ENCODE measurements at regions not wholly inside any gene's neighbourhood (a gene's known extent, or its start where the extent isn't known, plus 50 kb on each side); places are given as distances from the start of the nearest gene placed in this dataset.

DNA sequence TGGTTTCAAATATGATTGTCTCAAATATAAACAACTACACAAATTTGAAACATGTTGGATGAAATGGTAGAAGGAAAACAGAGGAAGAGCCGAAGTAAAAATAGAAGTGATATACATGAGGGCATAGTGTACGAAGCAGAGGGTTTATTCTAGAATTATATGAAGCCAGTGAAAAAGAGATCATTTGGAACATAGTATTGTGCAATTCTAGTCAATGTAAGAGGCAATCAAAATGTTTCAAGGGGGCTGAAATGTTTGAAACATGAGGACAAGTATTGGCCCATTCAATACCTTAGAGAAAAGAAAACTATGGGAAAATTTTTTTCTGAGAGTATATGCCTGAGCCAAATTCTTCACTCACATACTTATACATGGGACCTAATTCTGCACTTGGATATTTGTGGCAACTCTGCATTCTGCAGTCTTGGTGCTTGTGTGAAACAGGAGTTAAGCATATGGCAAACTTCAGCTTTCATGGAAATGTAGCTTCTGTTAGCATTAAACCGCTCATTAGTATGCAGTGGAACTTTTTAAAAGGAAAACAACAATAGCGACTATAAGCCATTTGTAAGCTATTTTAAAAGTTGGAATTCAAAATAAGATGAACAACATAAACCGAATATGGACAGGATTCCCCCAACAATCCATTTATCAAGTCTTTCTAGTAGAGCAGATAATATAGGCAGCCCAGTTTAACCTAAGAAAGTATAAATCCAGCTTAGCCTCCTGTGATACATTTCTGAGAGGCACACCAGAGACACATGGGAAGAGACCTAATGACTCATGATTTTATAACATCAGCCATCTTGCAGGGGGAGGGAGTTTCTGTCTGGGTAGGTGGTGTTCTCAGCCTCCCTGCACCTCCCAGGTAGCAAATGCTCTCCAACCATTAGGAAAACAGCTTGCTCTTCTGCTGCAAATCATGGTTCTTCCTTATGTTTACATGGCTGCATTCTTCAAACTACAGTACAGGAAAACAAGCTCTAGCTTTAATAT lies 197.8 kb downstream of the PAX3 start:
- no peak for TF ChIP-seq CTCF (IDR thresholded peaks at IDR 0.05; ENCODE audit: insufficient read depth, low read length)
- DNase-seq (ENCODE audit: low read depth): no peak
- H3K4me3 ChIP-seq (ENCODE audit: low read depth, low read length): no peak overlapping the region

- no peak overlapping the region for H3K4me3 ChIP-seq (ENCODE audit: low read depth, low read length)
- no peak for TF ChIP-seq CTCF (IDR thresholded peaks at IDR 0.05; ENCODE audit: insufficient read depth, low read length)
- DNase-seq (ENCODE audit: low read depth): no peak
Measured at GRCh38 chr2:222088561-222088960, 210.2 kb downstream of the PAX3 start.

- no peak overlapping the region for H3K4me3 ChIP-seq (ENCODE audit: low read depth, low read length)
- DNase-seq (ENCODE audit: low read depth): no peak
- TF ChIP-seq CTCF (IDR thresholded peaks at IDR 0.05; ENCODE audit: insufficient read depth, low read length): no peak
Measured at GRCh38 chr2:222087998-222088397, 210.8 kb downstream of the PAX3 start.

DNA sequence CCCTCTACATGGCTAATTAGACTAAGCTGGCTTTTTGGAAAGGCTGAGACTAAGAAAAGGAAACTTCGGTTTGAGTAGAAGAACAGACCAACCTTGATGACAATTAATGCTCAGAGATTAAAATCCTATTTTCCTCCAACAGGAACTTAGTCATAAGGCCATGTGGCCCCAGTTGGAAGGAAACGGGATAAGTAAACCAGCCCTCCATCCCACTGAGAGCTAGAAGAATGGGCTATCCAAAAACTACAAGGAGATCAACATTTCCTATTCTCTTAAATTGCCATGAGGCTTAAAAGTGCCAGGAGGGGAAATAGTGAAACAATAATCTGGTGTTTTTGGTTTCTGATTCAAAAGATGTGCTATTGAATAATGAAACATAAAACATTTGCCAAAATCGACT lies 216.6 kb downstream of the PAX3 start:
- TF ChIP-seq CTCF (IDR thresholded peaks at IDR 0.05; ENCODE audit: insufficient read depth, low read length): no peak
- DNase-seq (ENCODE audit: low read depth): no peak
- H3K4me3 ChIP-seq (ENCODE audit: low read depth, low read length): no peak overlapping the region

DNA sequence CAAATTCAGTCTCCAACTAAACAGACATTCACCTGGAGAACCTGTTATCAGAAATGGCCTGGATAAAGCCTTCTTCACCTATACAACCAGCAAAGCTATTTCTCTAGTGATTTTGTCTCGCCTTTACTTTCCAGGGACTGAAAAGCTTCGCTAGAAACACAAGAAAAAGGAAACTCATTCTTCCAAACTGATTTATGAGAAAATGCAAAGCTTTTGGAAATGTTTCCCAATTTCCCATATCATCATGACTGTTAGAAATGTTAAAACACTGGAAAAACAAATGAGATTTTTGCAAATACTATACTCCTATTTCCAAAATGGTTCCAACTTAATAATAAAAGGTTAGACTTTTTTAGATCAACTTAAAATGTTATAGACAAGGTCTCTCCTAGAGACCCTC lies 218.7 kb downstream of the PAX3 start:
- DNase-seq (ENCODE audit: low read depth): no peak
- H3K4me3 ChIP-seq (ENCODE audit: low read depth, low read length): no peak overlapping the region
- TF ChIP-seq CTCF (IDR thresholded peaks at IDR 0.05; ENCODE audit: insufficient read depth, low read length): no peak

GRCh38 chr2:222076973-222077690 lies 221.7 kb downstream of the PAX3 start:
- no peak for DNase-seq (ENCODE audit: low read depth)
- no peak overlapping the region for H3K4me3 ChIP-seq (ENCODE audit: low read depth, low read length)
- no peak for TF ChIP-seq CTCF (IDR thresholded peaks at IDR 0.05; ENCODE audit: insufficient read depth, low read length)

Data from fibroblast of the aortic adventitia (primary cell).